NCI-H2227 (cell line): ENCODE measurements at regions not wholly inside any gene's neighbourhood (a gene's known extent, or its start where the extent isn't known, plus 50 kb on each side); places are given as distances from the start of the nearest gene placed in this dataset.

Source experiments
- DNase-seq: peaks from one replicate; lab custom pipeline; 2025; ENCODE audit not compliant: unreplicated experiment; lab: John Stamatoyannopoulos, UW

- DNase-seq = no peak
Observed at GRCh38 chr17:34780438-34780837, 180.8 kb downstream of the CCT6B start.

- DNase-seq = no peak
Observed at GRCh38 chr17:34776456-34777443, 184.5 kb downstream of the CCT6B start.

- no peak for DNase-seq
Observed at GRCh38 chr17:34773036-34773435, 188.2 kb downstream of the CCT6B start.

GRCh38 chr17:34771891-34772290, 189.4 kb downstream of the CCT6B start:
- DNase-seq = no peak

GRCh38 chr17:34770586-34770985, 190.7 kb downstream of the CCT6B start:
- DNase-seq = no peak

- DNase-seq = no peak
Observed at GRCh38 chr17:34769899-34770298, 190.5 kb downstream of the TMEM132E start.

GRCh38 chr17:34769049-34769448, 189.7 kb downstream of the TMEM132E start:
- DNase-seq = no peak

- DNase-seq = no peak
Observed at GRCh38 chr17:34765291-34765690, 185.9 kb downstream of the TMEM132E start.

GRCh38 chr17:34764716-34765115, 185.3 kb downstream of the TMEM132E start:
- no peak for DNase-seq

GRCh38 chr17:34763728-34764665, 184.6 kb downstream of the TMEM132E start:
- no peak for DNase-seq

- no peak for DNase-seq
Observed at GRCh38 chr17:34762078-34762477, 182.7 kb downstream of the TMEM132E start.

GRCh38 chr17:34761646-34762045, 182.3 kb downstream of the TMEM132E start:
- no peak for DNase-seq

GRCh38 chr17:34760931-34761495, 181.6 kb downstream of the TMEM132E start:
- no peak for DNase-seq

- DNase-seq = no peak
Observed at GRCh38 chr17:34758718-34759117, 179.3 kb downstream of the TMEM132E start.

GRCh38 chr17:34758316-34758715, 178.9 kb downstream of the TMEM132E start:
- no peak for DNase-seq

- DNase-seq = no peak
Observed at GRCh38 chr17:34757611-34758010, 178.2 kb downstream of the TMEM132E start.

- no peak for DNase-seq
Observed at GRCh38 chr17:34757106-34757505, 177.7 kb downstream of the TMEM132E start.

GRCh38 chr17:34756637-34757021, 177.2 kb downstream of the TMEM132E start:
- no peak for DNase-seq

- no peak for DNase-seq
Observed at GRCh38 chr17:34755981-34756636, 176.7 kb downstream of the TMEM132E start.

- DNase-seq = no peak
Observed at GRCh38 chr17:34755371-34755770, 176.0 kb downstream of the TMEM132E start.

- no peak for DNase-seq
Observed at GRCh38 chr17:34750004-34750403, 170.6 kb downstream of the TMEM132E start.
